B cell (primary cell): ENCODE measurements at regions not wholly inside any gene's neighbourhood (a gene's known extent, or its start where the extent isn't known, plus 50 kb on each side); places are given as distances from the start of the nearest gene placed in this dataset.

Experiments used
- ATAC-seq: fragments of 200-7000 bp; cut with Tn5 transposase; one replicate; pipeline ENCODE4 v1.10.0; 2021; ENCODE audit warnings: low read depth, mild to moderate bottlenecking, moderate number of reproducible peaks, moderate library complexity
- CTCF ChIA-PET: fragments of 350-600 bp; sonication (Branson Sonifier 250); formaldehyde crosslinking; loops from one replicate; lab custom pipeline; 2021; ENCODE audit warnings: antibody characterized with exemption, inconsistent platforms; lab: Charles Lee
- POLR2A ChIA-PET: fragments of 350-600 bp; sonication (Branson Sonifier 250); formaldehyde crosslinking; loops from one replicate; lab custom pipeline; 2021; ENCODE audit warnings: antibody characterized with exemption; lab: Charles Lee
- DNase-seq: peaks from one replicate; pipeline ENCODE4 v3.0.0; 2013
- H2AFZ ChIP-seq: 2 replicates; pipeline ENCODE4 v1.6.1; 2012; ENCODE audit warnings: mild to moderate bottlenecking, low read depth, low read length; ENCODE audit not compliant: insufficient read depth, poor library complexity, severe bottlenecking
- H3K27ac ChIP-seq, 2 donors: 1 replicate in 1 of 2; 2 replicates in 1 of 2; pipeline ENCODE4 v1.5.1; 2012 to 2013; ENCODE audit warnings: low read length in 2 of 2, mild to moderate bottlenecking in 2 of 2, moderate library complexity in 1 of 2
- H3K27me3 ChIP-seq, 4 experiments: fragments of 200-600 bp in 1 of 4; sonication (generic) in 1 of 4; replicated peaks in 1 of 4; 1 replicate in 2 of 4; 2 replicates in 2 of 4; pipeline versions ENCODE4 v1.6.1 to v1.7.0; 2013 to 2016; ENCODE audit warnings: low read length in 3 of 4, mild to moderate bottlenecking in 2 of 4, mixed read lengths in 1 of 4, moderate library complexity in 1 of 4; ENCODE audit not compliant: insufficient read depth in 4 of 4, control insufficient read depth in 3 of 4; ENCODE audit errors: control extremely low read depth in 1 of 4
- H3K36me3 ChIP-seq, 2 experiments: replicated peaks in 1 of 2; 1 replicate in 1 of 2; 2 replicates in 1 of 2; pipeline versions ENCODE4 v1.6.1 to v1.7.1; 2013; ENCODE audit warnings: low read length in 1 of 2; ENCODE audit not compliant: insufficient read depth in 2 of 2, control insufficient read depth in 1 of 2; ENCODE audit errors: control extremely low read depth in 1 of 2, extremely low read depth in 1 of 2
- H3K4me1 ChIP-seq, 2 donors: fragments of 200-600 bp in 1 of 2; sonication (generic) in 1 of 2; 1 replicate in 1 of 2; 2 replicates in 1 of 2; pipeline versions ENCODE4 v1.5.1 to v1.6.1; 2013 to 2017; ENCODE audit warnings: low read length in 2 of 2; ENCODE audit not compliant: control insufficient read depth in 2 of 2, insufficient read depth in 2 of 2
- H3K4me2 ChIP-seq: replicated peaks from 2 replicates; pipeline ENCODE3; 2012; ENCODE audit warnings: mild to moderate bottlenecking, low read depth, low read length; ENCODE audit not compliant: poor library complexity, severe bottlenecking
- H3K4me3 ChIP-seq, 5 experiments: fragments of 200-600 bp in 1 of 5; sonication (generic) in 1 of 5; 1 replicate in 3 of 5; 2 replicates in 2 of 5; pipeline versions ENCODE4 v1.5.1 to v1.7.0; 2011 to 2016; ENCODE audit warnings: low read length in 4 of 5, mild to moderate bottlenecking in 4 of 5, low read depth in 2 of 5, control low read depth in 1 of 5, moderate library complexity in 1 of 5; ENCODE audit not compliant: insufficient read depth in 1 of 5; ENCODE audit errors: control extremely low read depth in 1 of 5, extremely low read depth in 1 of 5
- H3K79me2 ChIP-seq: fragments of 200-600 bp; sonication (generic); one replicate; pipeline ENCODE4 v1.6.0; 2016; ENCODE audit warnings: low read length; ENCODE audit not compliant: control insufficient read depth, insufficient read depth
- H3K9ac ChIP-seq: fragments of 200-600 bp; sonication (generic); 2 replicates; pipeline ENCODE4 v1.6.1; 2017; ENCODE audit warnings: mild to moderate bottlenecking, low read length, moderate library complexity
- H3K9me3 ChIP-seq, 3 donors: one replicate each; pipeline versions ENCODE4 v1.6.1 to v1.7.1; 2013; ENCODE audit warnings: low read length in 2 of 3; ENCODE audit not compliant: control insufficient read depth in 2 of 3, insufficient read depth in 1 of 3; ENCODE audit errors: control extremely low read depth in 1 of 3
- H4K20me1 ChIP-seq: 2 replicates; pipeline ENCODE4 v1.6.0; 2012; ENCODE audit warnings: mild to moderate bottlenecking, low read length; ENCODE audit not compliant: insufficient read depth, control insufficient read depth, poor library complexity, severe bottlenecking
- H3K27ac Mint-ChIP-seq: one replicate; pipeline ENCODE4 v1.8.0; 2021; ENCODE audit warnings: mixed read lengths
- H3K27me3 Mint-ChIP-seq: one replicate; pipeline ENCODE4 v1.8.0; 2021; ENCODE audit warnings: mixed read lengths
- H3K4me1 Mint-ChIP-seq: one replicate; pipeline ENCODE4 v1.8.0; 2021; ENCODE audit warnings: mixed read lengths
- H3K4me3 Mint-ChIP-seq: one replicate; pipeline ENCODE4 v1.8.0; 2021; ENCODE audit warnings: mixed read lengths
- H3K9me3 Mint-ChIP-seq: one replicate; pipeline ENCODE4 v1.8.0; 2022; ENCODE audit warnings: mixed read lengths; ENCODE audit not compliant: insufficient read depth
- CTCF ChIP-seq: fragments of 200-600 bp; IDR thresholded peaks from one replicate; pipeline ENCODE4 v1.8.0; 2022; ENCODE audit warnings: antibody characterized with exemption, mild to moderate bottlenecking
- EZH2 ChIP-seq: IDR thresholded peaks from 2 replicates; pipeline ENCODE4 v1.6.1; 2012; ENCODE audit warnings: borderline replicate concordance, low read depth, mild to moderate bottlenecking, moderate library complexity, low read length; ENCODE audit not compliant: insufficient read depth, poor library complexity, severe bottlenecking
- WGBS: methylation state at CpG from one replicate; pipeline ENCODE4 v1.1.5; 2013; ENCODE audit warnings: missing lambda C conversion rate; ENCODE audit not compliant: insufficient coverage; 5-methylcytosine and 5-hydroxymethylcytosine counted together
- intact Hi-C: fragments of 100-400 bp; cut with micrococcal nuclease; formaldehyde crosslinking; loops from one replicate; pipeline ENCODE4 v1.10.0; 2022

GRCh38 chr20:48105526-48105925 is 320.2 kb upstream of the SULF2 start:
- CTCF ChIA-PET = no interaction called here
- Mint-ChIP-seq H3K4me3 (no peak overlapping the region), H3K27me3 (peaks cover 6% of the 10 kb centered on the region), H3K4me1 (no peaks in the 10 kb centered on the region), H3K9me3 (no peaks in the 10 kb centered on the region), H3K27ac (no peak overlapping the region)
- no peaks in the 10 kb centered on the region for H3K36me3 ChIP-seq
- no peak overlapping the region for H3K27ac ChIP-seq
- H3K4me2 ChIP-seq = no peak overlapping the region
- no peak overlapping the region for H3K4me3 ChIP-seq
- POLR2A ChIA-PET = no interaction called here
- no peak overlapping the region for H2AFZ ChIP-seq
- H3K9me3 ChIP-seq = peaks cover 0 to 15% (median 0%) of the 10 kb centered on the region in 3 donors
- peaks cover 0 to 7% (median 0%) of the 10 kb centered on the region in 4 experiments for H3K27me3 ChIP-seq
- no peak for TF ChIP-seq CTCF
- TF ChIP-seq EZH2 = no peak
- no peak overlapping the region for H3K9ac ChIP-seq
- ATAC-seq = no peak
- 95% methylated on average over 9 of the region's 11 CpGs for WGBS
- intact Hi-C loops = no loop called here
- no peak for DNase-seq
- no peaks in the 10 kb centered on the region for H4K20me1 ChIP-seq
- H3K4me1 ChIP-seq = no peaks in the 10 kb centered on the region
- H3K79me2 ChIP-seq = no peaks in the 10 kb centered on the region

DNA sequence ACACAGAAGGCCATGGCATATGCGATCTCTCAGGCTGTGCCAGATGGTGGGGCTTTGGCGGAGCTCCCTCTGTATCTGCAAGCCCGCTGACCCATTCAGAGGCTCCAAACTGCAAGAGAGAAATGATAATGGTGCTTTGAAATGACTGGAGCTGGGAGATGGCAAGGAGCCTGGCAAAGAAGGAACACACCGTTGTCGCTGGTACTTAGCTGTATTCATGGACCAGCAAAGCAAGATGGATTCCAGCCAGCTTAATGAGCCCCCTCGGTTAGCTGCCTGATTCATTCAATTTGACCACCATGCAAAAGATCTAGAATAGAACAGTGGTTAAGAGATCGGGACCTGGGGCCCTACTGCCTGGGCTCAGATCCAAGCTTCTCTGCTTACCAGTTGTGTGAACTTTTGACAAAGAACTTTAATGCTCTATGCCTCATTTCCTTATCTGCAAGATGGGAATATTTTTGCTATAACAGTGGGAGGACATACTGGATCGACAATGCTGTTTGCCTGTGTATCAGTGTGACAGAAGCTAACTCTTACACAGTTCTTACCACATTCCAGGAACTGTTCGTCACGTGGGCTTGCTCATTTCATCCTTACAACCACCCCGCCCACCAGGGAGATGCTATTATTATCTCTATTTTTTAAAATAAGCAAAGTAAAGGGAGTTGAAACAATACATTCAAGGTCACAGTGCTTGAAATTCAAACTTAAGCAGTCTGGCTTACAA is 317.8 kb upstream of the SULF2 start:
- 98% methylated on average over 5 of the region's 11 CpGs for WGBS
- POLR2A ChIA-PET = no interaction called here
- H3K27me3 ChIP-seq = peaks cover 0 to 7% (median 0%) of the 10 kb centered on the region in 4 experiments
- no peak overlapping the region for H3K9ac ChIP-seq
- H3K4me1 Mint-ChIP-seq = no peaks in the 10 kb centered on the region
- CTCF ChIA-PET = no interaction called here
- no peaks in the 10 kb centered on the region for H3K9me3 Mint-ChIP-seq
- no peak overlapping the region for H3K4me2 ChIP-seq
- intact Hi-C loops = no loop called here
- H3K27me3 Mint-ChIP-seq = peaks cover 5% of the 10 kb centered on the region
- ATAC-seq (no peak), DNase-seq (no peak)
- H4K20me1 ChIP-seq = no peaks in the 10 kb centered on the region
- no peak overlapping the region for H3K27ac Mint-ChIP-seq
- no peak for TF ChIP-seq EZH2
- TF ChIP-seq CTCF = no peak
- H3K9me3 ChIP-seq = peaks cover 0 to 16% (median 0%) of the 10 kb centered on the region in 3 donors
- H2AFZ ChIP-seq = no peak overlapping the region
- H3K4me1 ChIP-seq = no peaks in the 10 kb centered on the region
- H3K4me3 Mint-ChIP-seq = no peak overlapping the region
- H3K36me3 ChIP-seq = no peaks in the 10 kb centered on the region
- no peak overlapping the region for H3K27ac ChIP-seq
- no peak overlapping the region for H3K4me3 ChIP-seq
- no peaks in the 10 kb centered on the region for H3K79me2 ChIP-seq
